Activated T-helper 2 cell treated with anti-CD3 and anti-CD28 coated beads, Interferon-gamma antibody, Interleukin-2, Interleukin-4, amounts not matched to agents 10 μg/mL and 5 μg/mL and 100 μg/mL, durations not matched to agents 14 hours and 24 hours and 36 hours (primary cell): ENCODE measurements at regions not wholly inside any gene's neighbourhood (a gene's known extent, or its start where the extent isn't known, plus 50 kb on each side); places are given as distances from the start of the nearest gene placed in this dataset.

Source experiments
- DNase-seq: peaks from one replicate; pipeline ENCODE4 v3.0.0; 2021; ENCODE audit warnings: low spot score
- H3K27ac Mint-ChIP-seq: one replicate; pipeline ENCODE4 v1.8.0; 2021; ENCODE audit warnings: mixed read lengths
- H3K27me3 Mint-ChIP-seq: one replicate; pipeline ENCODE4 v1.8.0; 2021; ENCODE audit warnings: low read depth, mixed read lengths
- H3K36me3 Mint-ChIP-seq: one replicate; pipeline ENCODE4 v1.8.0; 2021; ENCODE audit warnings: low read depth, mixed read lengths
- H3K4me1 Mint-ChIP-seq: one replicate; pipeline ENCODE4 v1.8.0; 2021; ENCODE audit warnings: low read depth, mixed read lengths
- H3K4me3 Mint-ChIP-seq: one replicate; pipeline ENCODE4 v1.8.0; 2021; ENCODE audit warnings: low read depth, mild to moderate bottlenecking, moderate library complexity, mixed read lengths
- H3K9me3 Mint-ChIP-seq: one replicate; pipeline ENCODE4 v1.8.0; 2021; ENCODE audit warnings: mixed read lengths
- intact Hi-C: fragments of 100-400 bp; cut with micrococcal nuclease; formaldehyde crosslinking; loops from one replicate; pipeline ENCODE4 v1.15.1; 2023

DNA sequence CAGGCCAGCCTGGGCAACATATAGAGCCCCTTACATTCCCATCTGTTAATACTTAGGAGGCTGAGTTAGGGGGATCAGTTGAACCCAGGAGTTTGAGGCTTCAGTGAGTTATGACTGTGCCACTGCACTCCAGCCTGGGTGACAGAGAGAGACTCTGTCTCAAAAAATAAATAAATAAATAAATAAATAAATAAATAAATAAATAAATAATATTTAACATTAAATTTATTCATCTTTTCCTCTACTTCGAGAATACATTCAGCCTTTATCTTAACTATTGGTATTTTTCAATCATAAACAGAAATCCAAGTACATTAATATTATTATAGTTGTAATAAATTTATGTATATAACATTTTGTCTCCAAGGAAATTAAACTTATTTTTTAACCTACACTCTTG is 1227.7 kb upstream of the GJE1 start:
- H3K27me3 Mint-ChIP-seq: no peaks in the 10 kb centered on the region
- no peaks in the 10 kb centered on the region for H3K36me3 Mint-ChIP-seq
- H3K4me1 Mint-ChIP-seq: no peaks in the 10 kb centered on the region
- intact Hi-C loops: no loop called here
- no peak overlapping the region for H3K27ac Mint-ChIP-seq
- no peaks in the 10 kb centered on the region for H3K9me3 Mint-ChIP-seq
- DNase-seq: no peak
- no peak overlapping the region for H3K4me3 Mint-ChIP-seq

DNA sequence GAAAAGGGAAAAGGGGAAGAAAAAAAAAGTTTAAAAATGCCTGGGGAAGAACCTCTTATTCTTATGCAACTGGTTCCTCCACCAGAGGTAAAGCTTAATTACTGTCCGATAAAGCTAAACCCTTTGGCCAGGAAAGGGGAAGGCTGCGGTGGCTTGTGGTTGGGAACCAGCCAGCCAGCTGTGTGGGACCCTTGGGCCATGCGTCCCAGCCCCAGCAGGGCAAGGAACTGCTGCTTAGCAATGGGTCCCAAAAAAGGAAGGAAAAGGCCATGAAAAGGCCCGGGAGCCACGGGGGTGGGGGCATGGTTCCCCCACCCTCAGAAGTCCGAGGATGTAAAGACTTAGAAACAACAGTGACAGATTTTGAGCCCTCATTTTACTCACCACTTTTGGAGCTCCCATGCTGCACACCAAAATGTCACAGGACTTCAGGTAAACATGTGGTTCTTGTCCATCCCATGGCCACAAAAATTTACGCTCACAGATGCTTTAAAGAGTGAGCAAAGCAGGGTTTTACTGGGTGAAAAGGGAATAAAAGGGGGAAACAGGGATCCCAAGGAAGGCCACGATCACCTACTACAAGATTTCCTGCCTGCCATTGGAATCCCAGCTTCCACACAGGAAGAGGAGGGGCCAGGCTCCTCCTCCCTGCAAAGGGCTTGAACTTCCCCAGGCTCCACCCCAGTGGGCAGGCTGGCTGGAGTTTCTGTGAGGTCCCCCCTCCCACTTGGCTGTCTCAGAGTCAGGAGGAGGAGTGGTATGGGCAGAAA is 1234.7 kb upstream of the GJE1 start:
- Mint-ChIP-seq H3K27me3 (no peaks in the 10 kb centered on the region), H3K9me3 (no peaks in the 10 kb centered on the region), H3K4me1 (no peaks in the 10 kb centered on the region), H3K4me3 (no peak overlapping the region), H3K27ac (no peak overlapping the region), H3K36me3 (no peaks in the 10 kb centered on the region)
- no peak for DNase-seq
- intact Hi-C loops: no loop called here

DNA sequence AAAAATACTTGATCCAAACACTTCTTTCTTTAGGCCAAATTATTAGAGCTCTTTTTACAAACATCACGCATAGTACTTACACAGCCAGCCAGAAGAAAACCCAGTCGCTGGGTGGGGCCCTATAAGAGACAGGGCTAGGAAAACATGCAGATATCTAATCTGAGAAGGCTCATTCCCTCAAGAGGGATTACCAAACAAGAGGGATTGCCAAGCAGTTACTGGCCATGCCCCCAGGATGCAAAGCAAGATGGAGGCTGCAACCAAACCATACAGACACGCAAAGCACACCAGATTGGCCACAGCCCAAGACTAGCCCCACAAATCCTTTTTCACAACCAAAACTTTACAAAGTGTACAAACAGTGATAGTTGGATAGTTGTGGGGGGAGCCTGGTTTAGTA is 1235.4 kb upstream of the GJE1 start:
- no peaks in the 10 kb centered on the region for H3K36me3 Mint-ChIP-seq
- no peaks in the 10 kb centered on the region for H3K9me3 Mint-ChIP-seq
- no peak overlapping the region for H3K27ac Mint-ChIP-seq
- intact Hi-C loops: no loop called here
- no peaks in the 10 kb centered on the region for H3K27me3 Mint-ChIP-seq
- no peak overlapping the region for H3K4me3 Mint-ChIP-seq
- no peak for DNase-seq
- no peaks in the 10 kb centered on the region for H3K4me1 Mint-ChIP-seq

DNA sequence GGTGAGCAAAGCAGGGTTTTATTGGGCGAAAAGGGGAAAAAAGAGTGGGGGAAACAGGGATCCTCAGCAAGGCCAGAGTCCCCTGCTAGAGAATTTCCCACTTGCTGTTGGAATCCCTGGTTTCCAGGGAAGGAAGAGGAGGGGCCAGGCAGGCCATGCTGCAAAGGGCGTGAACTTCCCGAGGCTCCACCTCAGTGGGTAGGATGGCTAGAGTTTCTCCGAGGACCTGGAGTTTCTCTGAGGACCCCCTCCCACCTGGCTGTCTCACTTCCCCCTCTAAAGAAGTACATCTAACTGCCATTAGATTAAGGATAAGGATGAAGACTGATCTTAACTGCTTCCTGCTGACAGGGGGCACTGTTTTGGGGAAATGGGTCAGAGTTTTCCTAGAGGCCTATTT is 1239.3 kb upstream of the GJE1 start:
- no peak overlapping the region for H3K27ac Mint-ChIP-seq
- no peaks in the 10 kb centered on the region for H3K9me3 Mint-ChIP-seq
- intact Hi-C loops: no loop called here
- no peaks in the 10 kb centered on the region for H3K27me3 Mint-ChIP-seq
- no peaks in the 10 kb centered on the region for H3K4me1 Mint-ChIP-seq
- no peak overlapping the region for H3K4me3 Mint-ChIP-seq
- no peaks in the 10 kb centered on the region for H3K36me3 Mint-ChIP-seq
- no peak for DNase-seq

DNA sequence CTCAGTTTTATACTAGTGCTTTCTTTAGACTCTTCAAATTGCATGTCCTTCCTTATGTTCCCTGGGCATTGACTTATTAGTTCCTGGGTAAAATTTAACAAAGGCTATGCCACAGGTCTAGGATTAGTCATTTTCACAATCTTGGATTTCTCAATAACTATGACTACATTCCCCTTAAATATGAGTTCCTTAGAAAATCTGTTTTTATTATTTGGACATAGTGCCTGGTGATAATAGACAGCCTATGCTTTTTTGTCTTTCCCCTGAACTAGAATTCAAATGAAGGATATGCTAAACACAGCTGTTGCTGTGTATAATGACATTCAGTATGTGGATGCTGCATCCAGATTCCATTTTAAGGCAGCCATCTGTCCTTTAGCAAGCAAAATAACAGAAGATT is 1252.8 kb upstream of the GJE1 start:
- intact Hi-C loops: no loop called here
- no peaks in the 10 kb centered on the region for H3K36me3 Mint-ChIP-seq
- no peak for DNase-seq
- no peak overlapping the region for H3K27ac Mint-ChIP-seq
- no peak overlapping the region for H3K4me3 Mint-ChIP-seq
- H3K27me3 Mint-ChIP-seq: no peaks in the 10 kb centered on the region
- no peaks in the 10 kb centered on the region for H3K9me3 Mint-ChIP-seq
- no peaks in the 10 kb centered on the region for H3K4me1 Mint-ChIP-seq

DNA sequence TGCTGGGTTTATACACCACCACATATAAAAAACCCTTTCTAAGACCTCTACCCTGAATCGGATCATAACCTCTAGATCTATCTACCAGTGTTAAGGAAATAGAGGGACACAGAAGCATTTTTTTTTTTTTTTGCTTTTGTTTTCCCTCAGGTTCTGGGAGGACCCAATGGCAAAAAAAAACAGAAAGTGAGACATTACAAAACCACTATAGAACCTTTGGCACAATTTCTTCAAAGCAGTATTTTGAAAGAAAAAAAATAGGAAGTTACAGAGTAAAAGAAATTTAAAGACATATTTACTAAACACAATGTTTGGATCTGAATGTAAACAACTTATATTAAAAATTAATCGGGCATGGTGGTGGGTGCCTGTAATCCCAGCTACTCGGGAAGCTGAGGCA is 1258.7 kb upstream of the GJE1 start:
- H3K4me1 Mint-ChIP-seq: no peaks in the 10 kb centered on the region

DNA sequence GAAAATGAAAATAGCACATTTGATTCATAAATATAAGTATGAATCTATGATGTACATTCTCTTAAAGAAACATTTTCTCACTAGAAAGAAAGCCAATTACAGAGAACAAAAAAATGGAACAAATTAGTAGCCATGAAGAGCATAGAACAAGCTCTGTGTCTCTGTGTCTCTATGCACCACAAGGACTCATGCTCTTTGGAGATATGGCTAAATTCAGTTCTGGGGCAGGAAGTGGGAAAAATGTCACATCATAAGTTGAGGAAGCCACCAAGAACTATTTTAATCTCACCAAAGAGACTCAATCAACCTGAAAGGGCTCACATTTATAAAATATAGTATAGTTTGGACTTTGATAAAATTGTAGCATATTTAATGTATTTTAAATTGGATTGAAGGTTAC is 1259.8 kb upstream of the GJE1 start:
- H3K4me3 Mint-ChIP-seq: no peak overlapping the region
- H3K4me1 Mint-ChIP-seq: no peaks in the 10 kb centered on the region
- intact Hi-C loops: no loop called here
- DNase-seq: no peak
- H3K27me3 Mint-ChIP-seq: no peaks in the 10 kb centered on the region
- H3K36me3 Mint-ChIP-seq: no peaks in the 10 kb centered on the region
- H3K9me3 Mint-ChIP-seq: no peaks in the 10 kb centered on the region
- no peak overlapping the region for H3K27ac Mint-ChIP-seq

More for the DNA sequence above, 1258.7 kb upstream of the GJE1 start:
- Mint-ChIP-seq H3K4me3 (no peak overlapping the region), H3K9me3 (no peaks in the 10 kb centered on the region), H3K27ac (no peak overlapping the region), H3K27me3 (no peaks in the 10 kb centered on the region), H3K36me3 (no peaks in the 10 kb centered on the region)
- DNase-seq: no peak
- intact Hi-C loops: no loop called here

DNA sequence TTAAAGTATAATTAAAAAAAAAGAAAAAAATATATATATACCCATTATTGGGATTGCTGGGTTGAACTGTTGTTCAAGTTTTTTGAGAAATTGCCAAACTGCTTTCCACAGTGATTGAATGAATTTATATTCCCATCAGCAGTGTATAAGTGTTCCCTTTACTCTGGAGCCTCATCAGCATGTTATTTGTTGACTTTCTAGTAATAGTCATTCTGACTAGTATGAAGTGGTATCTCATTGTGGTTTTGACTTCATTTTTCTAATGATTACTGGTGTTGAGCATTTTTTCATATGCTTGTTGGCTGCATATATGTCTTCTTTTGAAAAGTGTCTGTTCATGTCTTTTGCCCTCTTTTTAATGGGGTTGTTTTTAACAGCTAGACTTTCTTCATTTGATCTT is 1260.8 kb upstream of the GJE1 start:
- no peaks in the 10 kb centered on the region for H3K4me1 Mint-ChIP-seq
- no peak overlapping the region for H3K27ac Mint-ChIP-seq
- no peak for DNase-seq
- no peaks in the 10 kb centered on the region for H3K36me3 Mint-ChIP-seq
- no peaks in the 10 kb centered on the region for H3K27me3 Mint-ChIP-seq
- no peaks in the 10 kb centered on the region for H3K9me3 Mint-ChIP-seq
- no peak overlapping the region for H3K4me3 Mint-ChIP-seq
- intact Hi-C loops: no loop called here

DNA sequence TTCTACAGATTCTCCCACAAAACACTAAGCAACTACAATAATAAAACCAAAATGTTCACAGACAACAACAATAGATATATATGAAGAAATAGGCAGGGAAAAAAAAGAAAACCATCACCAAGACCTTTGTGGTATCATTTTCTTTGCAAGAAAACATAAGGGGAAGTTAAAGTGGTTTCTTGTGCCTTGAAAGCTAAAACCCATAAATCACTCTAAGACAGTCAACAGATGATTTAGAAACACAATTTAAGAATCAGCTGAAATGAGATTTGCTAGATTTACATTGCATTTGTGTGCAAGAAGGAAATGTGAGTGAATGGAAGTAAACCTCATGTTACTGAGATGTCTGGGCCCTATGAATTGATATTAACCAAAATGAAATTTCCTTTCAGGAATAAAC is 1265.4 kb upstream of the GJE1 start:
- DNase-seq: no peak
- Mint-ChIP-seq H3K4me1 (no peaks in the 10 kb centered on the region), H3K27me3 (no peaks in the 10 kb centered on the region), H3K4me3 (no peak overlapping the region), H3K9me3 (no peaks in the 10 kb centered on the region), H3K27ac (no peak overlapping the region), H3K36me3 (no peaks in the 10 kb centered on the region)
- intact Hi-C loops: no loop called here

DNA sequence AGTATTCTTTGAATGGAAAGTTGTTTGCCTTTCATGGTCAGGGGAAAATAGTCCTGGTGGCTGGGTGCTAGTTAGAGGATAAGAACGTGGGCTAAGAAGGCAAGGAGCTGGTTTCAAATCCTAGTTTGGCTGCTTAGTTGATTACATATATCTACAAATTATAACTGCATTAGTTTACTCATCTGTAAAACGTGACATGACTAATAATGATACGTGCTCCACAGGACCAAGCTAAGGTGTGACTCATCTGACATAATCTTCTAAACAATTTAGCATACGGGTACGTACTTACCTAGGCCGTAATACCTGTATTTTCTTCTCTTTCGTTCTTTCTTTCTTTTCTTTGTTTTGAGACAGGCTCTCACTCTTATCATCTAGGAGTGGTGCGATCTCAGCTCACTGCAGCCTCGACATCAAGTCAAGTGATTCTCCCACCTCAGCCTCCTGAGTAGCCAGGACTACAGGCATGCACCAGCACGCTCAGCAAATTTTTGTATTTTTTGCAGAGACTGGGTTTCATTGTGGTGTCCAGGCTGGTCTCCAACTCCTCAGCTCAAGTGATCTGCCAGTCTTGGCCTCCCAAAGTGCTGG is 1274.2 kb upstream of the GJE1 start:
- H3K4me3 Mint-ChIP-seq: no peak overlapping the region
- intact Hi-C loops: no loop called here
- H3K27me3 Mint-ChIP-seq: no peaks in the 10 kb centered on the region
- H3K9me3 Mint-ChIP-seq: no peaks in the 10 kb centered on the region
- no peak overlapping the region for H3K27ac Mint-ChIP-seq
- DNase-seq: no peak
- no peaks in the 10 kb centered on the region for H3K4me1 Mint-ChIP-seq
- H3K36me3 Mint-ChIP-seq: no peaks in the 10 kb centered on the region

DNA sequence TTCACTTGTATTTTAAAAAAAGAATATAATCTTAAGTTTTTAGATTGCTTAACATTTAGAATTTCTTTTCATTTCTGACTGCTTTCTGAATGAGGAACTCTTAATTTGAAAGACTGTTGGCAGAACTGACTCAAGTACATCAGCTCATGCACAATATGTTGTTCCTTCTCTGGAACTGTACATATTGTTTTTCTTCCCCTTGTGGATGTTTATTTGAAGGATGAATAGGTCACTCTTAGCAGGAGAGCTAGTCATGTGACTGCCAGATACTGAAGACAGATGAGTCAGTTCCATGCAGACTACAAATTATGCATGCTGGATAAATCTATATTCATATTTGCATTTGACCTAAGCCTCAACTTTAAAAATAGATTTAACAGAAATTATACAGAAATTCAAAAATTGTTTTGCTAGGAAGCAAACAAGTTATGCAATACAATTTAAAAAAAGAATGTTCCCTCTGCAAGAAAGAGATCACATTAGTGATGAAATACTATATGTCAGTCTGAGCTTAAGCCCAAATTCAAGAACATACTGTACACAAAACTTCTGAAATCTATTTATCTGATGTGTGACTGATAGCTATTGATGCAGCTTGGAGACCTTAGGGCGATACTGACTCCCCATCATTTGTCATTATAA is 1274.9 kb upstream of the GJE1 start:
- intact Hi-C loops: no loop called here
- H3K27ac Mint-ChIP-seq: no peak overlapping the region
- no peaks in the 10 kb centered on the region for H3K4me1 Mint-ChIP-seq
- no peaks in the 10 kb centered on the region for H3K9me3 Mint-ChIP-seq
- H3K36me3 Mint-ChIP-seq: no peaks in the 10 kb centered on the region
- H3K4me3 Mint-ChIP-seq: no peak overlapping the region
- no peak for DNase-seq
- H3K27me3 Mint-ChIP-seq: no peaks in the 10 kb centered on the region

DNA sequence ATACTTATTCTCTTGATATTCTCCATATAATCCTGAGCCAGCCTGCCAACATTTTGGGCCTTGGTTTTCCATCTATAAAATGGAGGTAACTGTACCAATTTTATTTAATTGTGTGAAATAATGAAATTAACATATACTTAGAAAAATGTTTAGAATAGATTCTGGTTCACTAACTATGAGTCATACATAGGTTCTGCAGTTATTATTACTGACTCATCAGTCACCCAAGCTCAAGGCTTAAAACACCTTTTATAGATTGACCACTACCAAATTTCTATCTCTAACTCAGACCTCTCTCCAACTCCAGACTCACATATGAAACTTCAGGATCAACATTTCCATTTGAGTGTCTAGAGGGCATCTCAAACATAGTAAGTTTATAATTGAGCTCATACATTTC is 1277.2 kb upstream of the GJE1 start:
- Mint-ChIP-seq H3K9me3 (no peaks in the 10 kb centered on the region), H3K36me3 (no peaks in the 10 kb centered on the region), H3K4me3 (no peak overlapping the region), H3K27ac (no peak overlapping the region), H3K27me3 (no peaks in the 10 kb centered on the region), H3K4me1 (no peaks in the 10 kb centered on the region)
- intact Hi-C loops: no loop called here
- no peak for DNase-seq

DNA sequence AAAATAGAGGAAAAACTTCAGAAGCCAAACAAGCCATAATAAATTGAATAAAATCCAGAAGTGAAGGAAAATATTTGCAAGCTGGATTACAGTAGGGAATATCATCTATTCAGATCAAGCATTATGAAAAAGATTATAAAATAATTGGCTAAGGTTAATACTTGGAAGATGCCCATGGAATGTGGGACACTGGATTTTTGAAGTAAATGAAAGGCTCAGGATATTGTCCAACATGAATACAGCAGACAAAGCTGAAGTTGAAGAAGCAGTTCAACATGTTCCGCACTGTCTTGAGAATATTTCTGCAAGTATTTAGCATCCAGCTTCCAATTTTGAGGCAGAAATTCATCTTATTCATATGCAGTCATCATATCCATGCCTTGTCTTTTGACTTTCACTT is 1278.4 kb upstream of the GJE1 start:
- Mint-ChIP-seq H3K4me1 (no peaks in the 10 kb centered on the region), H3K27ac (no peak overlapping the region), H3K9me3 (no peaks in the 10 kb centered on the region), H3K4me3 (no peak overlapping the region), H3K36me3 (no peaks in the 10 kb centered on the region), H3K27me3 (no peaks in the 10 kb centered on the region)
- intact Hi-C loops: no loop called here
- no peak for DNase-seq
